ENCODE measurements at regions not wholly inside any gene's neighbourhood (a gene's known extent, or its start where the extent isn't known, plus 50 kb on each side); places are given as distances from the start of the nearest gene placed in this dataset.
"Not testable (repeated sequence)": the region's sequence is repeated elsewhere in the genome, so short reads cannot be mapped to it uniquely, and the experiment has no call there.

DNA sequence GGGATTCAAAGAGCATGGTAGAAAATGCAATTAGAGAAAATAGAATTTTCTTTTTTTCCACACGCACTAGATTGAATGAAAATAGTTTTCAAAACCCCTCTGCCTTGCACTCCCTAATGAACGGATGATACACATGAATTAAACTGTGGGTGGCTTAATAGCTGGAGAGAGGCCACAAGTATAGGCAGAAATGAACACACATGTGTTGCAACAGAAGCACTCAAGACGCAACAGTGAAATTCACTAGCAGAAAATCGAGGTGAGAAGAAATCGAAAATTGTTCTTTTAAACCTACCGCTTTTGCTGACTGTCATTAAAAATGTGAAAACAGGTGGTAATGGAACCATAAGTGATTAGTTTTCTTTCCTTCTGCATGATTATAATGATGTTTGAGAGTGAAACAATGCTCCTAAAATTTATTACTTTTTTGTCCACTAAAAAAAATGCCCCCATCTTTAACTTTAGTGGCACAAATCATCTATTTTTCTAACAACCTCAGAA lies 59.3 kb upstream of the GPCPD1 start:
- CTCF ChIA-PET, result no interaction called here
- POLR2A ChIA-PET, result no interaction called here

DNA sequence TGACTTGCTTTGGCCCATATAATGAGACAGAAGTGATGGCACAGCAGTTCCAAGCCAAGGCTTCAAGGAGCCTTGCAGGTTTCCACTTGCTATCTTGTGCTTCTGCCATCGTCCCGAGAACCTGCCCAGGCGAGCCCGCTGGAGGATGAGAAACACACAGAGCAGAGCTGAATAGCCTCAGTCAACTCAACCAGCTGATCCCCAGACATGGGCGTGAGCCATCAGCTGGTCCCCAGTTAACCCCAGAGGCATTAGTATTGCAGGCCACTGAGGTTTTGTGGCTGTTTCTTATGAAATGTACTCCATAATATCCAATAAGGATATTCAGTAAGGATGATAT lies 57.7 kb upstream of the GPCPD1 start:
- ChIA-PET POLR2A (no interaction called here), CTCF (no interaction called here)
- no peak for DNase-seq (ENCODE audit: low read depth, low spot score)
- TF ChIP-seq, protein P1, sequence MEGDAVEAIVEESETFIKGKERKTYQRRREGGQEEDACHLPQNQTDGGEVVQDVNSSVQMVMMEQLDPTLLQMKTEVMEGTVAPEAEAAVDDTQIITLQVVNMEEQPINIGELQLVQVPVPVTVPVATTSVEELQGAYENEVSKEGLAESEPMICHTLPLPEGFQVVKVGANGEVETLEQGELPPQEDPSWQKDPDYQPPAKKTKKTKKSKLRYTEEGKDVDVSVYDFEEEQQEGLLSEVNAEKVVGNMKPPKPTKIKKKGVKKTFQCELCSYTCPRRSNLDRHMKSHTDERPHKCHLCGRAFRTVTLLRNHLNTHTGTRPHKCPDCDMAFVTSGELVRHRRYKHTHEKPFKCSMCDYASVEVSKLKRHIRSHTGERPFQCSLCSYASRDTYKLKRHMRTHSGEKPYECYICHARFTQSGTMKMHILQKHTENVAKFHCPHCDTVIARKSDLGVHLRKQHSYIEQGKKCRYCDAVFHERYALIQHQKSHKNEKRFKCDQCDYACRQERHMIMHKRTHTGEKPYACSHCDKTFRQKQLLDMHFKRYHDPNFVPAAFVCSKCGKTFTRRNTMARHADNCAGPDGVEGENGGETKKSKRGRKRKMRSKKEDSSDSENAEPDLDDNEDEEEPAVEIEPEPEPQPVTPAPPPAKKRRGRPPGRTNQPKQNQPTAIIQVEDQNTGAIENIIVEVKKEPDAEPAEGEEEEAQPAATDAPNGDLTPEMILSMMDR (IDR thresholded peaks at IDR 0.05; ENCODE audit: insufficient read depth, low read length, missing control alignments), result no peak
- H3K4me3 ChIP-seq (ENCODE audit: low read depth, low read length), result no peak overlapping the region

More for the DNA sequence above, 59.3 kb upstream of the GPCPD1 start:
- no peak for DNase-seq (ENCODE audit: low read depth, low spot score)
- H3K4me3 ChIP-seq (ENCODE audit: low read depth, low read length), result no peak overlapping the region
- TF ChIP-seq, protein P1 (IDR thresholded peaks at IDR 0.05; ENCODE audit: insufficient read depth, low read length, missing control alignments), result no peak

DNA sequence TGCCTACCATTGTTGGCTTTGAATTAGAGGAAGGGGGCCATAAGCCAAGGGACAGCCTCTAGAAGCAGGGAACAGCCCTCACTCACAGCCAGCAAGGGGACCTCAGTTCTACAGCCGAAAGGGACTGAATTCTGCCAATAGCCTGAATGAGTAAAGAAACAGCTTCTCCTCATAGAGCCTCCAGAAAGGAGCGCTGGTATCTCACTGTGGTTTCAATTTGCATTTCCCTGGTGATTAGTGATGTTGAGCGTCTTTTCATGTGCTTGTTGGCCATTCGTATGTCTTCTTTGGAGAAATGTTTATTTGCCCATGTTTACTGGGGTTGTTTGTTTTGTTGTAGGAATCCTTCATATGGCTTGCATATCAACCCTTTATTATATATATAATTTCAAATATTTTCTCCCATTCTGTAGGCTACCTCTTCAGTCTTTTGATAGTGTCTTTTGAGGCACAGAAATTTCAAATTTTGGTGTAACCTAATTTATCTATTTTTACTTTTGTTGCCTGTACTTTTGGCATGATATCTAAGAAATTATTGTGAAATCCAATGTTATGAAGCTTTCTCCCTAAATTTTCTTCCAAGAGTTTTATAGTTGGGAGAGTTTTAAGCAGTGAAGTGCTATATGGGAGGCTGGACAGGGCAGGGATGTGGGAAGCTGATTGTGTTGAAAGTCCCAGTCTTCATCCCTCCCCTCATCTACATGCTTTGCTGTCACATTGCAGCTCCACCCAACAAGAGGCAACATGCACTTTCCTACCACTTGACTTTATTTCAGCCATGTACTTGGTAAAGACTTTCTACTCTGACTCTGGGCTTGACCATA lies 57.1 kb upstream of the GPCPD1 start:
- TF ChIP-seq, protein P1 (IDR thresholded peaks at IDR 0.05; ENCODE audit: insufficient read depth, low read length, missing control alignments), result no peak
- no peak overlapping the region for H3K4me3 ChIP-seq (ENCODE audit: low read depth, low read length)
- DNase-seq (ENCODE audit: low read depth, low spot score), result no peak
- ChIA-PET POLR2A (no interaction called here), CTCF (no interaction called here)

DNA sequence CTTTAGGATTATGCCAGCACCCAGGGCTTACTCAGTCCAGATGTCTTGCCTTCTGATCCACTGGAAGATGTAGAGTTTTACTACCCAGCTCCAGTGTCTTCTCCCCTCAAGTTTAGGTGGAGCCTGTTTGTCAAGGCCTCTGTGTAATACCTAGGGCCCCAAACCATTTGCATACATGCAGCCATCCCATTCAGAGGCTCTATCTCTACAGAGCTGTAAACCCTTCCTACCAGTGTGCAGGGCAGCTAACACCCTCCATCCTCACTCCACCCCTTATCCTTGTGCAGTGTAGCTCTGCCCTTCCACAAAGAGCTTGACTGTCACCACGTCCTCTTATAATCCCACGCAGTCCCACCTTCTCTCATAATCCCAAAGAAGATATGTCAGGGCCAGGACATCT lies 54.6 kb upstream of the GPCPD1 start:
- ChIA-PET CTCF (no interaction called here), POLR2A (no interaction called here)
- H3K4me3 ChIP-seq (ENCODE audit: low read depth, low read length), result no peak overlapping the region
- TF ChIP-seq, protein P1 (IDR thresholded peaks at IDR 0.05; ENCODE audit: insufficient read depth, low read length, missing control alignments), result no peak
- DNase-seq (ENCODE audit: low read depth, low spot score), result no peak

DNA sequence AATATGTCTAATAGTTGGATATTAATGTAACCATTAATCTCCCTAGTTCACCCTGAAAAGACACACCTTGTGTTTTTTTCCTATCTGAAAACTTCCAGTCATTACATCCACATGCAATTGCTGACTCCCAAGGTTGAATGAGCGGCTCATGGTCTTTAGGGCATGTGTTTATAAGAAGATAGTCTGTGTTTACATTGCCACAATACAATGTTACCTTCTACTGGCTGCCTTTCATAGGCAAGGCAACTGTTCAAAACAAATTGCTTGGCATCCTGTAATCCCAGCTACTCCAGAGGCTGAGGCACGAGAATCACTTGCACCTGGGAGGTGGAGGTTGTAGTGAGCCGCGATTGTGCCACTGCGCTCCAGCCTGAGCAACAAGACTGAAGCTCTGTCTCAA lies 52.6 kb upstream of the GPCPD1 start:
- H3K4me3 ChIP-seq (ENCODE audit: low read depth, low read length), result no peak overlapping the region
- DNase-seq (ENCODE audit: low read depth, low spot score), result no peak
- ChIA-PET CTCF (no interaction called here), POLR2A (no interaction called here)
- TF ChIP-seq, protein P1 (IDR thresholded peaks at IDR 0.05; ENCODE audit: insufficient read depth, low read length, missing control alignments), result no peak

DNA sequence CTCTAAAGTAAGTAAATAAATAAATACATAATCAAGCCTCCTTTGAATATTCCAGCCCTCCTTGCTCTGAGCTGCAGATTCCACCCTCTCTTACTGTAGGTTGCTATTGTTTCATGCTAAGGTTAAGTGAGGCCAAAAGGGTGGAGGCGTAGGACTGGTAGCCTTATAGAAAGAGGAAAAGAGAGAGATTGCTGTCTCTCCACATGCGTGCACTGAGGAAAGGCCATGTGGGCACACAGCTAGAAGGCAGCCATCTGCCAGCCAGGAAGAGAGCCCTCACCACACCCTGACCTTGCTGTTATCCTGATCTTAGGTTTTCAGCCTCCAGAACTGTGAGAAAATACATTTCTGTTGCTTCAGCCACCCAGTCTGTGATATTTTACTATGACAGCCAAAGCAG lies 52.0 kb upstream of the GPCPD1 start:
- CTCF ChIA-PET, result no interaction called here

DNA sequence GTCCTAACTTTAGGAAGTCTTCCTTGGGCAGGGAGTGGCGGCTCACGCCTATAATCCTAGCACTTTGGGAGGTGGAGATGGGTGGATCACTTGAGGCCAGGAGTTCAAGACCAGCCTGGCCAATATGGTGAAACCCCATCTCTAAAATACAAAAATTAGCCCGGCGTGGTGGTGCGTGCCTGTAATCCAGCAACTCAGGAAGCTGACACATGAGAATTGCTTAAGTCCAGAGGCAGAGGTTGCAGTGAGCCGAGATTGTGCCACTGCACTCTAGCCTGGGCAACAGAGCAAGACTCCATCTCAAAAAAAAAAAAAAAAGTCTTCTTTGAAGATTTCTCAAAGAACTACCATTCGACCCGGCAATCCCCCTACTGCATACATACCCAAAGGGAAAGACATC lies 50.0 kb upstream of the GPCPD1 start:
- H3K4me3 ChIP-seq (ENCODE audit: low read depth, low read length); DNase-seq (ENCODE audit: low read depth, low spot score); CTCF ChIA-PET; POLR2A ChIA-PET: not testable (repeated sequence)

More for the DNA sequence above, 52.0 kb upstream of the GPCPD1 start:
- no peak for DNase-seq (ENCODE audit: low read depth, low spot score)
- H3K4me3 ChIP-seq (ENCODE audit: low read depth, low read length), result no peak overlapping the region
- TF ChIP-seq, protein P1 (IDR thresholded peaks at IDR 0.05; ENCODE audit: insufficient read depth, low read length, missing control alignments), result no peak
- POLR2A ChIA-PET, result no interaction called here

Measured in AG04449 (cell line).